GM19467 (cell line): ENCODE measurements at regions not wholly inside any gene's neighbourhood (a gene's known extent, or its start where the extent isn't known, plus 50 kb on each side); places are given as distances from the start of the nearest gene placed in this dataset.
A peak's percentile ranks its signal among the peaks of the same experiment; 100 is the strongest.
"Not testable (repeated sequence)": the region's sequence is repeated elsewhere in the genome, so short reads cannot be mapped to it uniquely, and the experiment has no call there.

Experiments
- ATAC-seq: cut with Tn5 transposase; IDR thresholded peaks from one replicate; pipeline ENCODE4 v1.9.1; 2021; ENCODE audit warnings: mild to moderate bottlenecking, moderate library complexity; ENCODE audit not compliant: unreplicated experiment

GRCh38 chr10:61279400-61279799, 173.8 kb downstream of the TMEM26 start:
- peak; percentile 95 for ATAC-seq

DNA sequence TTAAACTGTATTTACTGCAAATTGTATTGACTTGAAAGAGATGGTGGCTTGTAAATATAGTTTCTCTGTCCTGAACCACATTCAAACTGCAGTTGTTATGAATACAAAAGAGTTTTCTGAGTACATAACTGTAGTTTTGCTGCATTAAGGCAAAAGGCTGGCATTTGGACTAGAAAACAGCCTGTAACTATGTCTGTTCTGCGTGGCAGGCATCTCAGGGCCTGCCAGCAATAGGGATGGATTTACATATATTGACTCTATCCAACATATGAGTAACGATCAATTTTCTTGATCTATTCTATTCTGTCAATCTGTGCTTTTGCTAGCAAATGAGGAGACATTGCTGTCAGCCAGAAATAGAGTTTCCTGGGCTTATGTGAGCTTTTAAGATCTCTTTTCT, 174.6 kb downstream of the TMEM26 start:
- ATAC-seq = no peak

DNA sequence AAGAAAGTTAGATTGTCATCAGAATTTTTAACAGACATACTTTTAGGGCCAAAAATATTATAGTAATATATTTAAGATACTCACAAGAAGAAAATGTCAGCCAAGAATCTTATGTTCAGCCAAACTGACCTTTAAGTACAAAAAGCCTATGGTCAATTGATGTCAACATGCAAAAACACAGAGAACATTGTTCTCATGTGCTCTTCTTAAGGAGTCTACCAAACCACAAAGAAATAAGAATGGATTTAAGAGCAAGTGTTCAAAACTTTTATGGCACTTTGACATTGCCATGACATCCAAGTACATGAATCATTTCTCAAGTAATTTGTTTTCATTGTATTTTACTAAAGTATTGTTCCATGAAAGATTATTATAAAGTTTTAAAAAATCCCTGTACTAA, 180.4 kb downstream of the TMEM26 start:
- ATAC-seq = no peak

- ATAC-seq = no peak
Observed at GRCh38 chr10:61271127-61271780, 181.9 kb downstream of the TMEM26 start.

DNA sequence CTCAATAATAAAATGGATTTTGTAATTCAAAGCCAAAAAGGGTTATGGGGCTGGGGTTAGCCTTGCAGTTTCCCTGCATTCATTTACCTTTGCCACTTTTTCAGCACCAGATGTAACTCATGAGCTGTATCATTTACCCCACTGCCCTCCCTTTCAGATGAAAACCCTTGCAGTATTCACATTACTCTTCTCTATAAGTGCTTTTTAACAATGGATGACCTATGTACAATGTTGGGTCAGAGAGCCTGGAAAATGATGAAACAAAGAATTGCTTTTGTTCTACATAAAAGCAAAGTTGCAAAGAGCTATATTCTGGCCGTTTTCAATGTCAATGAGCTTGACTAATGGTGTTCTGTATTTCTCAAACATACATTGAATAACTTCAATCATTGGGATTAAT, 189.7 kb downstream of the TMEM26 start:
- no peak for ATAC-seq

GRCh38 chr10:61262486-61263261, 190.5 kb downstream of the TMEM26 start:
- ATAC-seq = no peak

- no peak for ATAC-seq
Observed at GRCh38 chr10:61257956-61258496, 195.2 kb downstream of the TMEM26 start.

DNA sequence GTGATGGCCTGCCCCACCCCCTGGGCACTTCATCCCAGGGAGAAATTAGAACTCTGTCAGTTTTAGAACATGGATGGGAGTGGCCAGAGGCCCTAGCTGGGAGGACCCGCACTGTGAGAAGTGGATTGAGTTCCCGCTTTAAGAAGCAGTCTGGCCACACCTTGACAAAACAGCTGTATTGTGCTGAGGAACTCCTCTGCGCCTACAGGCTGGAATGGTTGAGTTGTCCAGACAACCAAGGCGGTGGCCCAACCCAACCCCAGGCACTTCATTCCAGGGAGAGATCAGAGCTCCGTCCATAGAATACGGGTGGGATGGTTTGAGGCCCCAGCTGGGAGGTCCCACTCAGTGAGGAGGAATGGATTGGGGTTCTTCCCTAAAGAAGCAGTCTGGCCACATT, 196.0 kb downstream of the TMEM26 start:
- no peak for ATAC-seq

DNA sequence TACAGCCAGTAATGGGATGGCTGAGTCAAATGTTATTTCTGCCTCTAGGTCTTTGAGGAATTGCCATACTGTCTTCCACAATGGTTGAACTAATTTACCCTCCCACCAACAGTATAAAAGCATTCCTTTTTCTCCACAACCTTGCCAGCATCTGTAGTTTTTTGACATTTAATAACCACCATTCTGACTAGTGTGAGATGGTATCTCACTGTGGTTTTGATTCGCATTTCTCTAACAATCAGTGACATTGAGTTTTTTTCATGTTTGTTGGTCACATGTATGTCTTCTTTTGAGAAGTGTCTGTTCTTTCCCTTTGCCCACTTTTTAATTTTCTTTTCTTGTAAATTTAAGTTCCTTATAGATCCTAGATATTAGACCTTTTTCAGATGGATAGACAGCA, 200.9 kb downstream of the TMEM26 start:
- not testable (repeated sequence) for ATAC-seq

- ATAC-seq = no peak
Observed at GRCh38 chr10:61251089-61251488, 202.1 kb downstream of the TMEM26 start.

DNA sequence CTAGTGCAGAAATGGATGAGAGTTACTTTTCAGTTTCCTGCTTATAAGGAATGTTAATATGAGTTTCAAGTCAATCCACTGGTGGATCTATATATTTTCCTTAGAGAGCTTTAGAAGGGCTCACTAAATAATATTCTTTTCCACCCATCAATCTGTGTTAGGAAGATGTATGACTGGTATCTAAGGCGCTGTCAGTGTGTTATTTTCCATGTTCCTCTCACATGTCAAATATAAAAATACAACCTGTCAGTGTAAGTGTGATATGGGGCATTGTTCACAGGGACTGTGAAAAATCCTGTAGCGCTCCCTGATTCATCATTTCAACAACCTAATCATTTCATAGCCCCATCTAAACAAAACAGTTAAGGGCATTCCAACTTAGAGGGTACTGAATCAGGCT, 203.1 kb downstream of the TMEM26 start:
- no peak for ATAC-seq

- ATAC-seq = no peak
Observed at GRCh38 chr10:61248013-61248412, 205.2 kb downstream of the TMEM26 start.

DNA sequence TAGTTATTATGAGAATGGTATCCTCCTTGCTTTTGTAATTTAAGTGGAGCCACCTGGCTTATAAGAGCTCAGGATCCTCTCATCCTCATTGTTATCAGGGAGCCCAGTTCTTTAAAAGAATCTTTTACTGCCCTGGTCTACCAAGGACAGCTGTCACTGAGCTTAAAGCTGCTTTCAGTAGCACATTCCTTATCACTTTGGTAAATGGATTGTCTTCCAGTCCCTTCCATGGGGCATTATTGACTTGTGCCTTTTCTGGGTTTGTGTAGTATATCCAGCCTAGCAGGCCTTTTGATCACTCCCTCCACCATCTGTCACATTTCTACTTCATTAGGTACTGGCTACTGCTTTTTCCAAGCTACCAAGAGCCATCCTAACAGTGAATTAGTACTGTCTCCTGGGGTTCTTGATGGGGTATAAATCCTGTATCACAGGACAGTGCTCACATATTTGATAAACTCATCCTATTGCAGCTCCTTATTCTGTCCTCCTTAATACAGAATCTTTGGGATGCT, 208.9 kb downstream of the TMEM26 start:
- ATAC-seq = no peak

- ATAC-seq = no peak
Observed at GRCh38 chr10:61232780-61233179, 220.4 kb downstream of the TMEM26 start.

GRCh38 chr10:61225939-61226338, 227.2 kb downstream of the TMEM26 start:
- no peak for ATAC-seq

DNA sequence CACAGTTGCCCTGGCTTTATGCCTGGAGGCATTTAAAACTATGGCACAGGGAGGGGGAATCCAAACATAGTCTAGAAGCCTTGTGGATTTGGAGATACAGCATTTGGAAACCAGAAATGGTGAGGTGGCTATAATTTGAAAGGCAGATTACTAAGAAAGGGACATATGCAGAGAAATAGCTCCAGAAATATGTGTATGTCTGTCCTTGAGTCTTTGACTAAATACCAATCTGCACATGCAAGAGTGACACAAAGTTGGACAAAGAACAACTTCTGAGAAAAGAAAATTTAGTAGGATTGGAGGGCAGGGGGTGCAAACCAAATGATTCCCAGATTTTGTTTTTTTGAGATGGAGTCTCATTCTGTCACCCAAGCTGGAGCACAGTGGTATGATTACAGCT, 229.6 kb downstream of the TMEM26 start:
- no peak for ATAC-seq

- ATAC-seq = no peak
Observed at GRCh38 chr10:61219696-61220095, 233.5 kb downstream of the TMEM26 start.

- ATAC-seq = no peak
Observed at GRCh38 chr10:61217851-61218565, 235.2 kb downstream of the TMEM26 start.

GRCh38 chr10:61215246-61215645, 237.9 kb downstream of the TMEM26 start:
- no peak for ATAC-seq

GRCh38 chr10:61211468-61211867, 241.7 kb downstream of the TMEM26 start:
- no peak for ATAC-seq

GRCh38 chr10:61197057-61197456, 253.1 kb upstream of the RHOBTB1 start:
- ATAC-seq = no peak
